Fibroblast of mammary gland (primary cell): ENCODE measurements at regions not wholly inside any gene's neighbourhood (a gene's known extent, or its start where the extent isn't known, plus 50 kb on each side); places are given as distances from the start of the nearest gene placed in this dataset.

Source experiments
- DNase-seq: peaks from one replicate; pipeline ENCODE4 v3.0.0-alpha.2; 2010; ENCODE audit warnings: low read depth
- H3K4me3 ChIP-seq: 2 replicates; pipeline ENCODE4 v1.5.1; 2011; ENCODE audit warnings: low read depth, mild to moderate bottlenecking, low read length, moderate library complexity; ENCODE audit not compliant: control insufficient read depth
- TF ChIP-seq, protein P1 (sequence below): conservative IDR thresholded peaks from 2 replicates; pipeline ENCODE4 v1.5.1; 2011; ENCODE audit warnings: low read depth, low read length, inconsistent platforms; ENCODE audit not compliant: control insufficient read depth, insufficient read depth

DNA sequence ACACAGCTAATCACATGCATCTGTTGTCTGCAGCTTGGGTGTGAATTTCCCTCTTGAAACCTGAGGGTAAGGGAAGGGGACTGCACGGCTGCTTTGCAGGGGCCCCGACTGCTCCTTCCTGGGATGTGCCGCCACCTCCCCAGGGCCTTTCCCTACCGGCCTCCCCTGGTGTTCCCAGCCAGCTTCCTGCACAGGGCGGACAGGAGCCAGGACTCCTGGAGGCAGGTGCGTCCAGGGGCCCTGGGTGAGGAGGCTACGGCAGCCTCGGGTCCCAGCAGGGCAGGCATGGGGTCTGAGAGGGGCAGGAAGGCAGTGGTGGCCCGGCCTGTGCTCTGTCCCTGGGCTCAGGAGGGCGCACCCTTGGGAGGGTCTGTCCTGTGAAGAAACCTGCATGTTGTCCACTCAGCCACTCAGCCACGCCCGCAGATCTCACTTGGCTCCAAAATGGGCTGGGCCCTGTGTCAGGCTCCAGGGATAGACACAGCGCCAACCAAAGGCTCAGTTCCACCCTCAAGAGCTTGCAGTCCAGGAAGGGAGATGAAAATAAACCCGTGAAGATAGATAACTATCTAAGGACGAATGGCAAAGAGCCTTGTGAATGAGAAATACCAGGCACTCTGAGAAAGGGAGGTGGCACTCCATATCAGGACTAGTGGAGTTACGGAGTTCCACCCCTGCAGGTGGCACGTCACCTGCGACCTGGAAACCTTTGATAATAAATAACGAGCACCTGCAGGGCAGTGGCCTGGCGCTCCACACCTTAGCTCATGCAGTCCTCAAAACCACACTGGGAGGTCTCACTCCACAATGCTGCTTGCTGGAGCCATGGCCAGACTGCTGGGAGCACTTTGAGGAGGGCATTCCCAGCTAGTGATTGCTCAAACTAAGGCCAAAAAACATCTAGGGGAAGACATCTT lies 427.4 kb downstream of the AACS start:
- DNase-seq: no peak
- TF ChIP-seq, protein P1, sequence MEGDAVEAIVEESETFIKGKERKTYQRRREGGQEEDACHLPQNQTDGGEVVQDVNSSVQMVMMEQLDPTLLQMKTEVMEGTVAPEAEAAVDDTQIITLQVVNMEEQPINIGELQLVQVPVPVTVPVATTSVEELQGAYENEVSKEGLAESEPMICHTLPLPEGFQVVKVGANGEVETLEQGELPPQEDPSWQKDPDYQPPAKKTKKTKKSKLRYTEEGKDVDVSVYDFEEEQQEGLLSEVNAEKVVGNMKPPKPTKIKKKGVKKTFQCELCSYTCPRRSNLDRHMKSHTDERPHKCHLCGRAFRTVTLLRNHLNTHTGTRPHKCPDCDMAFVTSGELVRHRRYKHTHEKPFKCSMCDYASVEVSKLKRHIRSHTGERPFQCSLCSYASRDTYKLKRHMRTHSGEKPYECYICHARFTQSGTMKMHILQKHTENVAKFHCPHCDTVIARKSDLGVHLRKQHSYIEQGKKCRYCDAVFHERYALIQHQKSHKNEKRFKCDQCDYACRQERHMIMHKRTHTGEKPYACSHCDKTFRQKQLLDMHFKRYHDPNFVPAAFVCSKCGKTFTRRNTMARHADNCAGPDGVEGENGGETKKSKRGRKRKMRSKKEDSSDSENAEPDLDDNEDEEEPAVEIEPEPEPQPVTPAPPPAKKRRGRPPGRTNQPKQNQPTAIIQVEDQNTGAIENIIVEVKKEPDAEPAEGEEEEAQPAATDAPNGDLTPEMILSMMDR: no peak
- no peak overlapping the region for H3K4me3 ChIP-seq

DNA sequence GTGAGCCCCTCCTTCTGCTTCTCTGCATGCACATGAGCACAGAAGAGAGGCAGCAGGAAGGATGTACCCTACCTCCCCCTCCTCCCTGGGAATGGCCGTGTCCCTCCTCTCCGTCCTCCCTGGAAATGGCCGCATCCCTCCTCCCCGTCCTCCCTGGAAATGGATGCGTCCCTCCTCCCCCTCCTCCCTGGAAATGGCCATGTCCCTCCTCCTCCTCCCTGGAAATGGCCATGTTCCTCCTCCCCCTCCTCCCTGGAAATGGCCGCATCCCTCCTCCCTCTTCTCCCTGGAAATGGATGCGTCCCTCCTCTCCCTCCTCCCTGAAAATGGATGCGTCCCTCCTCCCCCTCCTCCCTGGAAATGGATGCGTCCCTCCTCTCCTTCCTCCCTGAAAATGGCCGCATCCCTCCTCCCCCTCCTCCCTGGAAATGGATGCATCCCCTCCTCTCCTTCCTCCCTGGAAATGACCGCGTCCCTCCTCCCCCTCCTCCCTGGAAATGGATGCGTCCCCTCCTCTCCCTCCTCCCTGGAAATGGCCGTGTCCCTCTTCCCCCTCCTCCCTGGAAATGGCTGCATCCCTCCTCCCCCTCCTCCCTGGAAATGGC lies 428.6 kb downstream of the AACS start:
- TF ChIP-seq, protein P1: no peak
- DNase-seq: no peak
- no peak overlapping the region for H3K4me3 ChIP-seq

DNA sequence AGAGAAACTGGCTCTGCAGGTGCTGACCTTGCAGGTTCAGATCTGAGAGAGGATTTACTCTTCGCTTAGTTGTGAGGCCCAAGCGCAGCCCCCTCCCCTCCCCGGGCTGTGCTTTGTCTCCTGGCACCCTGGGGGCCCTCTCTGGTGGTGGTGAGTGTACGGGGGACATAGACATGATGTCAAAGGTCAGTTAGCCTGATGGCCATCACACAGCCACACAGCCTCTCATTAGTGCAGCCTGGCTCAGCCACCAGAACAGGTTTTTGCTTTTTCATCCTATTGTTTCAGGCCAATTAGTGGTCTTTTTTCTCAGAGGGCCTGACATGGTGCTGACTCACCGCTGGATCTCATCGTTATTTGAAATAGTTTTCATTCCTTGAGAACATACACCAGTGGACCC lies 437.9 kb downstream of the AACS start:
- TF ChIP-seq, protein P1: no peak
- DNase-seq: no peak
- H3K4me3 ChIP-seq: no peak overlapping the region

DNA sequence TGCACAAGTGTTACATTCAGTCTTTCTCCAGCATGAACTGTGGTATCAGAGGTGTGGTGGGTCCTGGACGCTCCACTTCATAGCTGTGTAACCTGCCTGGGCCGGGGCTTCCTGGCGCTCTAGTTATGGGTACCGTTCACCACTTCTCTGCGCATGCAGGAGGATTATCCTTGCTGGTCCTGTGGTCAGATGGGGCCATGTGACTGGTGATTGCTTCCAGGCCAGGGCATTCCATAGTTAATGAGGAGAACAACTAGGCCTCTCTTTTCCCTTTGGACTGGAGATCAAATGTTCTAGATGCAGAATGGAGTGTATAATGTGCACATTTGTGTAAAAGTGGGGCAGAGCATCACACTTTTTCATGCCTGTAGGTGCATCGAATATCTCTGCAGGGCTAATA lies 444.0 kb downstream of the AACS start:
- TF ChIP-seq, protein P1: no peak
- no peak for DNase-seq
- no peak overlapping the region for H3K4me3 ChIP-seq

DNA sequence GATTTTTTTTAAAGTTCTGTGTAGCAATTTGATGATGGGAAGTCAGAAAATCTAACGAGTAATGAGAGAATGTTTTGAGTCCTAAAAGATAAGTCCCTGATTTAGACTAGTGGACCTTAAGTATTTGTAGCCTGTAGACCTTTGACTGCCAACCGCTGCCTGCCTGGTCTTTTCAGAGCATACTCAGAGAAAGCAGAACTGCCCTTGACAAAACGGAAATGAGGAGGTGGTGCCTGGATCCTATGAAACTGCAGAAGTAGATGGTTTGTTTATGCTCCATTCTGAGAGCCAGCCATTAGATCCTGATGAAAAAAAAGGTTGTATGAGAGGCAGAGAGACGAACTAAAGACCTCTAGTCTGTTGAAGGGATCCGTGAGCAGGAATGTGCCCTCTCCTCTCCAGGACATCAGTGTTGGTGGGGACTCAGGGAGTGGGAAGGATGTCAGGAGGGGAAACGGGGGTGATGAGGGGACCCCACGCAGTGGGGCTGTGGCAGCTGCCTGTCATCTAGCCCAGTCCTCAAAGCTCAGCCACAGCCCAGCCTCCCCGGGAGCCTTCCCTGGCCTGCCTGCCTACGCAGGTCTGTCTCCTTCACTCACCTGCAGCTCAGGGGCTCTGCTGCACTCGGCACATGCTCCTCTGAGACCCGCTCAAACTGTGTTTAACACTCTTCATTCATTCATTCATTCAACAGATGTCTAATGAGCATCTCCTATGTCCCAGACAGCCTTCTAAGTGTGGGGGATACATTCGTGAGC lies 447.5 kb downstream of the AACS start:
- no peak for DNase-seq
- TF ChIP-seq, protein P1: no peak
- H3K4me3 ChIP-seq: no peak overlapping the region

DNA sequence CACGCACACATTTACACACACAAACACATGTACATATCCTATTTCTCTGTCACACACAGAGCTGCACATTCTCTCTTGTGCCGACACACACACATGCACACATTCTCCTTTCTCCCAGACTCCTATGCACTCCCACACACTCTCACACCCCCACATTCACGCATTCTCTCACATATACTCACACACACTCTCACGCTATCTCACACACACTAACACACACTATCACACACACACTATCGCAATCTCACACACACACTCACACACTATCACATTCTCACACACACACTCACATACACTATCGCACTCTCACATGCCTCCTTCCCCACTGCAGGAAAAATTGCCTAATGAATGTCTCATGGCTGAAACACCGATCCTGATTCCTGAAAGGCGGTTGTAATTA lies 450.7 kb downstream of the AACS start:
- DNase-seq: no peak
- no peak overlapping the region for H3K4me3 ChIP-seq
- TF ChIP-seq, protein P1: no peak
